Activated T-helper 1 cell treated with anti-CD3 and anti-CD28 coated beads, Interleukin-12 subunit alpha, Interleukin-12 subunit beta, Interleukin-2, Interleukin-4 antibody, amounts not matched to agents 30 ng/mL and 10 ng/mL and 1 ng/mL, durations not matched to agents 14 hours and 24 hours and 36 hours (primary cell): ENCODE measurements at regions not wholly inside any gene's neighbourhood (a gene's known extent, or its start where the extent isn't known, plus 50 kb on each side); places are given as distances from the start of the nearest gene placed in this dataset.
"Not testable (repeated sequence)": the region's sequence is repeated elsewhere in the genome, so short reads cannot be mapped to it uniquely, and the experiment has no call there.

Experiments used
- DNase-seq: peaks from one replicate; pipeline ENCODE4 v3.0.0; 2021; ENCODE audit warnings: low spot score
- H3K27ac Mint-ChIP-seq: one replicate; pipeline ENCODE4 v1.8.0; 2021; ENCODE audit warnings: mild to moderate bottlenecking, mixed read lengths
- H3K27me3 Mint-ChIP-seq: one replicate; pipeline ENCODE4 v1.8.0; 2022; ENCODE audit warnings: mild to moderate bottlenecking, moderate library complexity, mixed read lengths; ENCODE audit not compliant: insufficient read depth
- H3K36me3 Mint-ChIP-seq: one replicate; pipeline ENCODE4 v1.8.0; 2021; ENCODE audit warnings: low read depth, mixed read lengths
- H3K4me1 Mint-ChIP-seq: one replicate; pipeline ENCODE4 v1.8.0; 2021; ENCODE audit warnings: low read depth, mixed read lengths
- H3K4me3 Mint-ChIP-seq: one replicate; pipeline ENCODE4 v1.8.0; 2021; ENCODE audit warnings: mild to moderate bottlenecking, moderate library complexity, mixed read lengths
- H3K9me3 Mint-ChIP-seq: one replicate; pipeline ENCODE4 v1.8.0; 2021; ENCODE audit warnings: mixed read lengths
- intact Hi-C: fragments of 100-400 bp; cut with micrococcal nuclease; formaldehyde crosslinking; loops from one replicate; pipeline ENCODE4 v1.15.1; 2024

DNA sequence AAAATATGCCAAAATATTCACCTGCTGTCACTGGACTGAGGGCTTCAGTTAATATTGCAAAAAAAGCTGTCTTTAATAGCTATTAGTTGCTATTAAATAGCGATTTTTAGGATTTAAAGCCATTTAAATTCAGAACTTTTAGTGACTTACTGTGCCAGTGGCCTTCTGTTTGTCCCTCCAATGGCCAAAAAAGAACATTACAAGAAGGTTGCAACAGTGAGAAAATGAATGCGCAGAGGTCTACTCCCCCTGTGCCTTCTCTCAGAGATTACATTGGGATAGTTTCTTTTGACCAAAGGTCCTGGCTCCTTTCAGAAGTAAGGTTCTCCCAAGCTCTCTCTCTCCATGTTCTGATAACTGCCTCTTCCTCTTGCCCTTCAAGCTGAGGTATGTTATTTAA is 930.3 kb upstream of the ARRDC3 start:
- intact Hi-C loops, result no loop called here
- Mint-ChIP-seq H3K9me3 (no peaks in the 10 kb centered on the region), H3K4me1 (no peaks in the 10 kb centered on the region), H3K36me3 (no peaks in the 10 kb centered on the region), H3K4me3 (no peak overlapping the region), H3K27me3 (no peaks in the 10 kb centered on the region), H3K27ac (no peak overlapping the region)
- no peak for DNase-seq

DNA sequence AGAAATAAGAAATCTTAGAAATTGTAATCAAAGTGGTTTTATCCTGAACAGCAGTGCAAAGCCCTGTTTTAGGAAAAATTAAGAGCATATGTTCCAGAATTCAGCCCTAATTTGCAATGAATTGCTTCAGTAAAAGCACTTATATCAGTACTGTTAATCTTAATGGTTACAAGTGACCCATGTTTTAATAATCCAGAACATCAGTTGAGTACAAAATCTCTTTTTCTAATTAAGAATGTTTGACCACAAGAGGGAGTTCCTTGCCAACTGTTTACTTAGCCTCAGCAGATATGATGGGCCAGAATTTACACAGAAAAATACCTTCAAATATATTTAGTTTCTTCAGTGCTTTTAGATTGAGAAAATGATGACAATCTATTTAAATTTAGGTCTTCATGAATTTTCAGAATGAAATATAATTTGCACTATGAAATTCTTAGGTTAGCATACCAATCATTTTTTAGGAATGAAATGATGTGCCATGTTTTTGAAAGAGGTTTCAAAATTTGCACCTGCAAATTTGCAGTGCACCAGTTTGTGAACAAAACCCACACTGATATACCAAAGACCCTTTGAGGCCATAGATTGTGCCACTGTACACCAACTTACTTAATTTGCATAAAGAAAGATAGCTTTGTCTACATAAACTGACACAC is 926.3 kb upstream of the ARRDC3 start:
- H3K27me3 Mint-ChIP-seq, result no peaks in the 10 kb centered on the region
- no peaks in the 10 kb centered on the region for H3K9me3 Mint-ChIP-seq
- no peaks in the 10 kb centered on the region for H3K36me3 Mint-ChIP-seq
- H3K4me1 Mint-ChIP-seq, result no peaks in the 10 kb centered on the region
- H3K4me3 Mint-ChIP-seq, result no peak overlapping the region
- intact Hi-C loops, result no loop called here
- no peak overlapping the region for H3K27ac Mint-ChIP-seq
- no peak for DNase-seq

- H3K27ac Mint-ChIP-seq, result no peak overlapping the region
- no peaks in the 10 kb centered on the region for H3K4me1 Mint-ChIP-seq
- H3K9me3 Mint-ChIP-seq, result no peaks in the 10 kb centered on the region
- H3K36me3 Mint-ChIP-seq, result no peaks in the 10 kb centered on the region
- no peak for DNase-seq
- intact Hi-C loops, result no loop called here
- H3K27me3 Mint-ChIP-seq, result no peaks in the 10 kb centered on the region
- H3K4me3 Mint-ChIP-seq, result no peak overlapping the region
These were observed 925.6 kb upstream of the ARRDC3 start for GRCh38 chr5:92308679-92309078.

- intact Hi-C loops, H3K9me3 Mint-ChIP-seq: not testable (repeated sequence)
These were observed 919.2 kb upstream of the ARRDC3 start for GRCh38 chr5:92302356-92302755.

GRCh38 chr5:92283521-92283920 is 900.4 kb upstream of the ARRDC3 start:
- Mint-ChIP-seq H3K4me1 (no peaks in the 10 kb centered on the region), H3K9me3 (peaks cover 20% of the 10 kb centered on the region), H3K27ac (no peak overlapping the region), H3K27me3 (no peaks in the 10 kb centered on the region), H3K36me3 (no peaks in the 10 kb centered on the region), H3K4me3 (no peak overlapping the region)
- intact Hi-C loops, result no loop called here
- no peak for DNase-seq

More at GRCh38 chr5:92302356-92302755, 919.2 kb upstream of the ARRDC3 start:
- not testable (repeated sequence) for H3K4me1 Mint-ChIP-seq, H3K27ac Mint-ChIP-seq, H3K4me3 Mint-ChIP-seq, H3K36me3 Mint-ChIP-seq, H3K27me3 Mint-ChIP-seq, DNase-seq

DNA sequence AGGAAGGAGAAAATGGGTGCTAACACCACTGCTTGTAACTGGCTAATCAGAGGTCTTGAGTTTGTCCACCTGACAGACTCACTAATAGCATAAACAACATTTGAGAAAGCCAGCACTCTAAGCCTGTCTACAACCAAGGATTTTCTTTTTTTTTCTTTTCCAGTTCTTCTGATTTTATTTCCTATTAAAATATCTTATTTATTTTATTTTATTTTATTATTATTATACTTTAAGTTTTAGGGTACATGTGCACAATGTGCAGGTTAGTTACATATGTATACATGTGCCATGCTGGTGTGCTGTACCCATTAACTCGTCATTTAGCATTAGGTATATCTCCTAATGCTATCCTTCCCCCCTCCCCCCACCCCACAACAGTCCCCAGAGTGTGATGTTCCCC is 888.6 kb upstream of the ARRDC3 start:
- H3K27me3 Mint-ChIP-seq, DNase-seq, H3K4me3 Mint-ChIP-seq, H3K36me3 Mint-ChIP-seq, H3K4me1 Mint-ChIP-seq, intact Hi-C loops, H3K27ac Mint-ChIP-seq: not testable (repeated sequence)
- peaks cover 10% of the 10 kb centered on the region for H3K9me3 Mint-ChIP-seq

- H3K4me1 Mint-ChIP-seq, result no peaks in the 10 kb centered on the region
- no peaks in the 10 kb centered on the region for H3K27me3 Mint-ChIP-seq
- H3K4me3 Mint-ChIP-seq, result no peak overlapping the region
- no peak overlapping the region for H3K27ac Mint-ChIP-seq
- DNase-seq, result no peak
- H3K9me3 Mint-ChIP-seq, result peaks cover 10% of the 10 kb centered on the region
- intact Hi-C loops, result no loop called here
- H3K36me3 Mint-ChIP-seq, result no peaks in the 10 kb centered on the region
These were observed 885.2 kb upstream of the ARRDC3 start for GRCh38 chr5:92268343-92268742.

GRCh38 chr5:92267830-92268229 is 884.7 kb upstream of the ARRDC3 start:
- Mint-ChIP-seq H3K4me1 (no peaks in the 10 kb centered on the region), H3K27me3 (no peaks in the 10 kb centered on the region), H3K36me3 (no peaks in the 10 kb centered on the region), H3K9me3 (peaks cover 10% of the 10 kb centered on the region), H3K4me3 (no peak overlapping the region), H3K27ac (no peak overlapping the region)
- intact Hi-C loops, result no loop called here
- DNase-seq, result no peak

DNA sequence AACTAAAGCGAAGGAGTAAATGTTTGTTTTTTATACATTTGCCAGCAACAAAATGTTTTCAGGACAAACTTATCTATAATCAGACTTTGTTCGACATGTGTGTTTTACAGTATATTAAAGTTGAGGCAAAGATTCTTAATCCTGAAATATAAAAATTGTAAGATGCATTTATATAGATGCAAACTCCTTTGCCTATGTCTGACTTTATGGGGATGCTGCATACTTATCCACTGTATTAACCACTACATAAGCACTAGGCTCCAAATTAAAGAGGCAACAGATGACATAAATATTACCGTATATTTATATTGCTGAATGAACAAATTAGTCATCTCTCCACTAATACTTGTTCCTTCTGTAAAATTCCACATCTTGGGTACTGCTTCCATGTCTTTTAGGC is 882.7 kb upstream of the ARRDC3 start:
- no peaks in the 10 kb centered on the region for H3K36me3 Mint-ChIP-seq
- no peaks in the 10 kb centered on the region for H3K27me3 Mint-ChIP-seq
- H3K27ac Mint-ChIP-seq, result no peak overlapping the region
- no peak overlapping the region for H3K4me3 Mint-ChIP-seq
- no peak for DNase-seq
- intact Hi-C loops, result no loop called here
- H3K9me3 Mint-ChIP-seq, result peaks cover 12% of the 10 kb centered on the region
- H3K4me1 Mint-ChIP-seq, result no peaks in the 10 kb centered on the region

GRCh38 chr5:92255605-92256004 is 872.5 kb upstream of the ARRDC3 start:
- H3K4me3 Mint-ChIP-seq, H3K9me3 Mint-ChIP-seq, intact Hi-C loops, H3K36me3 Mint-ChIP-seq, H3K4me1 Mint-ChIP-seq, DNase-seq, H3K27me3 Mint-ChIP-seq, H3K27ac Mint-ChIP-seq: not testable (repeated sequence)

DNA sequence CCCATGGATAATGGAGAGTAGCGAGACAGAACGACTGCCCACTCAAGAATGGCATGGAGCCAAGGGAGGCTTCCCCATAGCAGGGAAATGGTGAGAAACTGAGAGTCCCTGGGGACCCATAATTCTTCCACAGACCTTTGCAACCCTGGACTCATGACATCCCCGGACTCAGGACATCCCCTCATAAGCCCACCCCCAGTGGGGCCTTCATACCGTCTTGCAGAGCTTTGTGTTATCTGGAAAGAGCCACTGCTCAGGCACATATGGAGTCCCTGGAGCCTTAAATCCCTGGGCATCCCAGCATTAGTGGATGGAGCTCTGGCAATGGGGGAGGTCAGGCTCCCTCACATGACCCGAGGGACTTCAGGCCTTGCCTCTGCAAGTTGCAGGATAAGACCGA is 865.4 kb upstream of the ARRDC3 start:
- Mint-ChIP-seq H3K9me3 (no peaks in the 10 kb centered on the region), H3K4me1 (no peaks in the 10 kb centered on the region), H3K27ac (no peak overlapping the region), H3K36me3 (no peaks in the 10 kb centered on the region), H3K27me3 (no peaks in the 10 kb centered on the region), H3K4me3 (no peak overlapping the region)
- intact Hi-C loops, result no loop called here
- DNase-seq, result no peak

DNA sequence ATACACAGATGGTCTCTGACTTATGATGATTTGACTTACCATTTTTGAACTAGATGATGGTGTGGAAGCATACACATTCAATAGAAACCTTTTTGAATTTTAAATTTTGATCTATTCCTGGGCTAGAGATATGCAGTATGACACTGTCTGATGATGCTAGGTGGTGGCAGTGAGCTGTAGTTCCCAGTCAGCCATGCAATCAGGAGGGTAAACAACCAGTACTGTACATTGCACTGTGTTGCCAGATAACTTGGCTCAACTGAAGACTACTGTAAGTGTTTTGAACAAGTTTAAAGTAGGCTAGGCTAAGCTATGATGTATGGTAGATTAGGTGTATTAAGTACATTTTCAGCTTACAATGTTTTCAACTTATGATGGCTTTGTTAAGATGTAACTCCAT is 859.1 kb upstream of the ARRDC3 start:
- DNase-seq, result no peak
- no peaks in the 10 kb centered on the region for H3K27me3 Mint-ChIP-seq
- intact Hi-C loops, result no loop called here
- H3K36me3 Mint-ChIP-seq, result no peaks in the 10 kb centered on the region
- H3K4me1 Mint-ChIP-seq, result no peaks in the 10 kb centered on the region
- no peak overlapping the region for H3K27ac Mint-ChIP-seq
- no peak overlapping the region for H3K4me3 Mint-ChIP-seq
- H3K9me3 Mint-ChIP-seq, result no peaks in the 10 kb centered on the region

GRCh38 chr5:92237896-92238295 is 854.8 kb upstream of the ARRDC3 start:
- no peak for DNase-seq
- H3K36me3 Mint-ChIP-seq, result no peaks in the 10 kb centered on the region
- H3K27ac Mint-ChIP-seq, result no peak overlapping the region
- peaks cover 3% of the 10 kb centered on the region for H3K9me3 Mint-ChIP-seq
- H3K4me3 Mint-ChIP-seq, result no peak overlapping the region
- no peaks in the 10 kb centered on the region for H3K27me3 Mint-ChIP-seq
- H3K4me1 Mint-ChIP-seq, result no peaks in the 10 kb centered on the region
- intact Hi-C loops, result no loop called here

DNA sequence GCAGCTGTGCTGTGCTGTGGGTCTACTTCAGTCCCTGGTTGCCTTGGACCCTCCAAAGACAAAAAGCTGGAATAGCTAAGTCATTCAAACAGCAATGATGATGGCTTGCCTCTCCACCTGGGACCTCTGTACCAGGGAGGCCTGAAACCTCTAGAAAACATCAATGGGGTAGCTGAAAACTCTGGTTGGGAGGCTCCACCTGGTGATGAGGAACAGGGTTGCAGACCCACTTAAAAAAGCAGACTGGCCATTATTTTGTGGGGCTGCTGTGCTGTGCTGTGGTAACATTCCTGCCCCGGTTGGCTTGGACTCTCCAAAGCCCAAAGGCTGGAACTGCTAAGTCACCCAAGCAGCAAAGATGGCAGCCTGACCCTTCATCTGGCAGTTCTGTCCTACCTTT is 839.3 kb upstream of the ARRDC3 start:
- no peak overlapping the region for H3K4me3 Mint-ChIP-seq
- H3K27ac Mint-ChIP-seq, result no peak overlapping the region
- no peaks in the 10 kb centered on the region for H3K36me3 Mint-ChIP-seq
- intact Hi-C loops, result no loop called here
- H3K27me3 Mint-ChIP-seq, result no peaks in the 10 kb centered on the region
- H3K4me1 Mint-ChIP-seq, result no peaks in the 10 kb centered on the region
- no peak for DNase-seq
- peaks cover 20% of the 10 kb centered on the region for H3K9me3 Mint-ChIP-seq
